Calu3 (cell line): ENCODE measurements at regions not wholly inside any gene's neighbourhood (a gene's known extent, or its start where the extent isn't known, plus 50 kb on each side); places are given as distances from the start of the nearest gene placed in this dataset.

Experiments
- BruUV-seq: library from RNA; stranded (reverse); fragments of 400-500 nt; replicated peaks from 2 replicates; lab custom pipeline; 2021; lab: Mats Ljungman, UMichigan
- CTCF ChIA-PET: fragments of 300-600 bp; sonication (Branson Sonifier 250); formaldehyde crosslinking; loops from one replicate; lab custom pipeline; 2022; ENCODE audit warnings: antibody characterized with exemption; lab: Charles Lee
- DNase-seq: peaks from one replicate; pipeline ENCODE4 v3.0.0; 2022
- H3K27ac Mint-ChIP-seq: one replicate; pipeline ENCODE4 v1.8.0; 2022; ENCODE audit warnings: mixed read lengths; ENCODE audit not compliant: unreplicated experiment
- H3K27me3 Mint-ChIP-seq: one replicate; pipeline ENCODE4 v1.8.0; 2022; ENCODE audit warnings: mixed read lengths; ENCODE audit not compliant: unreplicated experiment
- H3K36me3 Mint-ChIP-seq: one replicate; pipeline ENCODE4 v1.8.0; 2022; ENCODE audit warnings: mild to moderate bottlenecking, moderate library complexity, mixed read lengths; ENCODE audit not compliant: insufficient read depth, unreplicated experiment
- H3K4me1 Mint-ChIP-seq: one replicate; pipeline ENCODE4 v1.8.0; 2022; ENCODE audit warnings: mild to moderate bottlenecking, low read depth, mixed read lengths; ENCODE audit not compliant: unreplicated experiment
- H3K4me3 Mint-ChIP-seq: one replicate; pipeline ENCODE4 v1.8.0; 2022; ENCODE audit warnings: mild to moderate bottlenecking, low read depth, moderate library complexity, mixed read lengths; ENCODE audit not compliant: unreplicated experiment
- H3K9me3 Mint-ChIP-seq: one replicate; pipeline ENCODE4 v1.8.0; 2022; ENCODE audit warnings: low read depth, mixed read lengths; ENCODE audit not compliant: unreplicated experiment
- CTCF ChIP-seq: fragments of 200-600 bp; IDR thresholded peaks from one replicate; pipeline ENCODE4 v1.8.0; 2022; ENCODE audit warnings: antibody characterized with exemption; ENCODE audit not compliant: unreplicated experiment
- intact Hi-C: fragments of 100-400 bp; cut with micrococcal nuclease; formaldehyde crosslinking; loops from one replicate; pipeline ENCODE4 v1.10.0; 2022; ENCODE audit not compliant: unreplicated experiment

GRCh38 chr2:193539188-193539587, 1344.5 kb upstream of the TMEFF2 start:
- Mint-ChIP-seq H3K4me3 (no peak overlapping the region), H3K36me3 (no peaks in the 10 kb centered on the region), H3K4me1 (no peaks in the 10 kb centered on the region), H3K27me3 (no peaks in the 10 kb centered on the region), H3K9me3 (no peaks in the 10 kb centered on the region), H3K27ac (no peak overlapping the region)
- no peak for TF ChIP-seq CTCF
- BruUV-seq: no TSS peak
- intact Hi-C loops: no loop called here
- no peak for DNase-seq
- CTCF ChIA-PET: no interaction called here

GRCh38 chr2:193538061-193538460, 1343.3 kb upstream of the TMEFF2 start:
- H3K27ac Mint-ChIP-seq: no peak overlapping the region
- no peak for DNase-seq
- no peak for TF ChIP-seq CTCF
- H3K36me3 Mint-ChIP-seq: no peaks in the 10 kb centered on the region
- H3K4me3 Mint-ChIP-seq: no peak overlapping the region
- CTCF ChIA-PET: no interaction called here
- H3K4me1 Mint-ChIP-seq: no peaks in the 10 kb centered on the region
- H3K27me3 Mint-ChIP-seq: no peaks in the 10 kb centered on the region
- peaks cover 1% of the 10 kb centered on the region for H3K9me3 Mint-ChIP-seq
- no TSS peak for BruUV-seq
- intact Hi-C loops: no loop called here

- DNase-seq: no peak
- no peak overlapping the region for H3K4me3 Mint-ChIP-seq
- H3K27me3 Mint-ChIP-seq: no peaks in the 10 kb centered on the region
- no peak for TF ChIP-seq CTCF
- H3K27ac Mint-ChIP-seq: no peak overlapping the region
- CTCF ChIA-PET: no interaction called here
- BruUV-seq: no TSS peak
- H3K9me3 Mint-ChIP-seq: peaks cover 3% of the 10 kb centered on the region
- intact Hi-C loops: no loop called here
- no peaks in the 10 kb centered on the region for H3K4me1 Mint-ChIP-seq
- no peaks in the 10 kb centered on the region for H3K36me3 Mint-ChIP-seq
Observed at GRCh38 chr2:193537531-193537930, 1342.8 kb upstream of the TMEFF2 start.

- no peak for DNase-seq
- Mint-ChIP-seq H3K9me3 (peaks cover 7% of the 10 kb centered on the region), H3K27ac (no peak overlapping the region), H3K27me3 (no peaks in the 10 kb centered on the region), H3K4me1 (no peaks in the 10 kb centered on the region), H3K36me3 (no peaks in the 10 kb centered on the region), H3K4me3 (no peak overlapping the region)
- intact Hi-C loops: no loop called here
- no TSS peak for BruUV-seq
- CTCF ChIA-PET: no interaction called here
- no peak for TF ChIP-seq CTCF
Observed at GRCh38 chr2:193528458-193528857, 1333.7 kb upstream of the TMEFF2 start.

- H3K4me1 Mint-ChIP-seq: no peaks in the 10 kb centered on the region
- no TSS peak for BruUV-seq
- intact Hi-C loops: no loop called here
- no peak overlapping the region for H3K4me3 Mint-ChIP-seq
- CTCF ChIA-PET: no interaction called here
- DNase-seq: no peak
- no peak overlapping the region for H3K27ac Mint-ChIP-seq
- no peaks in the 10 kb centered on the region for H3K27me3 Mint-ChIP-seq
- peaks cover 2% of the 10 kb centered on the region for H3K9me3 Mint-ChIP-seq
- no peak for TF ChIP-seq CTCF
- H3K36me3 Mint-ChIP-seq: no peaks in the 10 kb centered on the region
Observed at GRCh38 chr2:193527146-193527545, 1332.4 kb upstream of the TMEFF2 start.
